Stomach (tissue), 4 donors: ENCODE measurements at regions not wholly inside any gene's neighbourhood (a gene's known extent, or its start where the extent isn't known, plus 50 kb on each side); places are given as distances from the start of the nearest gene placed in this dataset.

Source experiments
- EP300 ChIP-seq: sonication (generic); formaldehyde crosslinking; IDR thresholded peaks from one replicate; pipeline ENCODE4 v1.6.1; 2017; ENCODE audit warnings: antibody characterized with exemption
- POLR2AphosphoS5 ChIP-seq, 3 donors: sonication (generic); formaldehyde crosslinking; IDR thresholded peaks; one replicate each; pipeline ENCODE4 v1.6.1; 2016; ENCODE audit warnings: antibody characterized with exemption in 3 of 3
- TF ChIP-seq, protein P1 (sequence below), 7 experiments: fragments of 450-650 bp in 4 of 7; fragments of 200-600 bp in 3 of 7; sonication (generic) in 3 of 7; IDR thresholded peaks; one replicate each; pipeline ENCODE4 v1.5.1; 2016 to 2019; ENCODE audit warnings: antibody characterized with exemption in 7 of 7, control low read depth in 2 of 7, mild to moderate bottlenecking in 1 of 7

DNA sequence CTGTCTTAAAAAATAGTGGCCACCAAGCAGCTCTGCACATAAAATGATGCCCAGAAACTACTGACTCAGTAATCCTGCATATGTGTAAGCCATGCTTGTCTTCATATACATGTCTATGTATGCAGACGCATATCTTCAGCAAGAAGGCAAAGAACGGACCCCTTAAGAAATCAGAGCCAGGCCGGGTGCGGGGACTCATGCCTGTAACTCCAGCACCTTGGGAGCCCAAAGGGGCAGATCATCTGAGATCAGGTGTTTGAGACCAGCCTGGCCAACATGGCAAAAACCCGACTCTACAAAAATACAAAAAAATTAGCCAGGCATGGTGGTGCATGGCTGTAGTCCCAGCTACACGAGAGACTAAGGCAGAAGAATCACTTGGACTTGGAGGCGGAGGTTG, 295.0 kb downstream of the TCERG1L start:
- TF ChIP-seq POLR2AphosphoS5 (IDR thresholded peaks at IDR 0.05) (no peak), EP300 (no peak)
- TF ChIP-seq, protein P1, sequence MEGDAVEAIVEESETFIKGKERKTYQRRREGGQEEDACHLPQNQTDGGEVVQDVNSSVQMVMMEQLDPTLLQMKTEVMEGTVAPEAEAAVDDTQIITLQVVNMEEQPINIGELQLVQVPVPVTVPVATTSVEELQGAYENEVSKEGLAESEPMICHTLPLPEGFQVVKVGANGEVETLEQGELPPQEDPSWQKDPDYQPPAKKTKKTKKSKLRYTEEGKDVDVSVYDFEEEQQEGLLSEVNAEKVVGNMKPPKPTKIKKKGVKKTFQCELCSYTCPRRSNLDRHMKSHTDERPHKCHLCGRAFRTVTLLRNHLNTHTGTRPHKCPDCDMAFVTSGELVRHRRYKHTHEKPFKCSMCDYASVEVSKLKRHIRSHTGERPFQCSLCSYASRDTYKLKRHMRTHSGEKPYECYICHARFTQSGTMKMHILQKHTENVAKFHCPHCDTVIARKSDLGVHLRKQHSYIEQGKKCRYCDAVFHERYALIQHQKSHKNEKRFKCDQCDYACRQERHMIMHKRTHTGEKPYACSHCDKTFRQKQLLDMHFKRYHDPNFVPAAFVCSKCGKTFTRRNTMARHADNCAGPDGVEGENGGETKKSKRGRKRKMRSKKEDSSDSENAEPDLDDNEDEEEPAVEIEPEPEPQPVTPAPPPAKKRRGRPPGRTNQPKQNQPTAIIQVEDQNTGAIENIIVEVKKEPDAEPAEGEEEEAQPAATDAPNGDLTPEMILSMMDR (IDR thresholded peaks at IDR 0.05), result no peak
